ENCODE measurements at regions not wholly inside any gene's neighbourhood (a gene's known extent, or its start where the extent isn't known, plus 50 kb on each side); places are given as distances from the start of the nearest gene placed in this dataset.

DNA sequence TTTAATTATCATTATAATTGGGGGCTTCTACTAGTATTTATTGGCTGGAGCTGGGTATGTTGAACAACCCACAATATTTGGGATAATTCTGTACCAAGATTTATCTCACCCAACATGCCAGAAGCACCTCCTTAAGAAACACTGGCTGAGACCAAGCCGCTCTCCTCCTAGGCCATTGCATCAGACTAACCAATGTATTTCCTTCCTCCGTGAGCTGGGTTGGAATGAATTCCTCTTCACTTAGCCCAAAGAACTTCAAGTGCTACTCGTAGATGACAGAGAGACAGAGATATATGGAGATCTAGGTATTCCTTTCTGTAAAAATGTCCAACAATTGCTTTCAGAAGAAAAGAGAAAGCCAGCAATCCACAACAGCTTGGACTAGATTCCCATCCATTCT is 87.2 kb upstream of the ETS2 start:
- Histone ChIP-seq H3K4me2 (ENCODE audit: insufficient read depth, low read length) (no peak overlapping the region), H3K9ac (ENCODE audit: insufficient read depth in 1 of 2, low read depth in 2 of 2, low read length in 2 of 2) (no peak overlapping the region), H3K4me3 (no peak overlapping the region), H2AFZ (ENCODE audit: low read depth, low read length) (no peak overlapping the region), H3K9me1 (ENCODE audit: control insufficient read depth, insufficient read depth, low read length) (no peaks in the 10 kb centered on the region), H3K9me3 (replicated peaks; ENCODE audit: control insufficient read depth, insufficient read depth, low read depth, low read length) (no peaks in the 10 kb centered on the region), H4K20me1 (replicated peaks; ENCODE audit: control insufficient read depth, insufficient read depth, low read length) (no peaks in the 10 kb centered on the region), H3K79me2 (ENCODE audit: control insufficient read depth, insufficient read depth, low read length) (no peaks in the 10 kb centered on the region), H3K36me3 (ENCODE audit: control insufficient read depth, insufficient read depth, low read length) (no peaks in the 10 kb centered on the region), H3K27ac (ENCODE audit: extremely low read depth, low read depth, low read length) (no peak overlapping the region), H3K4me1 (replicated peaks in 1 of 2; ENCODE audit: control insufficient read depth in 2 of 2, insufficient read depth in 2 of 2, low read length in 2 of 2) (no peaks in the 10 kb centered on the region), H3K27me3 (ENCODE audit: control insufficient read depth in 2 of 2, insufficient read depth in 2 of 2, low read length in 2 of 2) (peaks cover 34 to 35% of the 10 kb centered on the region in 2 experiments)
- no TSS peak for BruUV-seq (replicated peaks)
- WGBS (ENCODE audit: insufficient coverage, low coverage, missing lambda C conversion rate), result 6% methylated on average over 3 of the region's 3 CpGs
- intact Hi-C loops (cut with micrococcal nuclease), result loop anchor here (10.0 kb wide), 1 partner anchor 214 kb away; no protein-coding TSS in a partner anchor
- TF ChIP-seq, protein P1, sequence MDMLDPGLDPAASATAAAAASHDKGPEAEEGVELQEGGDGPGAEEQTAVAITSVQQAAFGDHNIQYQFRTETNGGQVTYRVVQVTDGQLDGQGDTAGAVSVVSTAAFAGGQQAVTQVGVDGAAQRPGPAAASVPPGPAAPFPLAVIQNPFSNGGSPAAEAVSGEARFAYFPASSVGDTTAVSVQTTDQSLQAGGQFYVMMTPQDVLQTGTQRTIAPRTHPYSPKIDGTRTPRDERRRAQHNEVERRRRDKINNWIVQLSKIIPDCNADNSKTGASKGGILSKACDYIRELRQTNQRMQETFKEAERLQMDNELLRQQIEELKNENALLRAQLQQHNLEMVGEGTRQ (CRISPR knock-in tag; IDR thresholded peaks at IDR 0.05), result no peak
- TF ChIP-seq, protein P2, sequence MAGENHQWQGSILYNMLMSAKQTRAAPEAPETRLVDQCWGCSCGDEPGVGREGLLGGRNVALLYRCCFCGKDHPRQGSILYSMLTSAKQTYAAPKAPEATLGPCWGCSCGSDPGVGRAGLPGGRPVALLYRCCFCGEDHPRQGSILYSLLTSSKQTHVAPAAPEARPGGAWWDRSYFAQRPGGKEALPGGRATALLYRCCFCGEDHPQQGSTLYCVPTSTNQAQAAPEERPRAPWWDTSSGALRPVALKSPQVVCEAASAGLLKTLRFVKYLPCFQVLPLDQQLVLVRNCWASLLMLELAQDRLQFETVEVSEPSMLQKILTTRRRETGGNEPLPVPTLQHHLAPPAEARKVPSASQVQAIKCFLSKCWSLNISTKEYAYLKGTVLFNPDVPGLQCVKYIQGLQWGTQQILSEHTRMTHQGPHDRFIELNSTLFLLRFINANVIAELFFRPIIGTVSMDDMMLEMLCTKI (IDR thresholded peaks at IDR 0.05; ENCODE audit: partially characterized antibody), result no peak
- TF ChIP-seq CTBP1 (IDR thresholded peaks at IDR 0.05; ENCODE audit: borderline replicate concordance) (no peak), ZNF561 (CRISPR knock-in tag; conservative IDR thresholded peaks at IDR 0.05) (no peak), ZNF408 (CRISPR knock-in tag; IDR thresholded peaks at IDR 0.05; ENCODE audit: low read depth) (no peak), ZBTB8A (IDR thresholded peaks at IDR 0.05; ENCODE audit: partially characterized antibody) (no peak), RB1 (IDR thresholded peaks at IDR 0.05; ENCODE audit: low read depth) (no peak), ETV5 (CRISPR knock-in tag; IDR thresholded peaks at IDR 0.05; ENCODE audit: low read depth) (no peak), ZSCAN29 (IDR thresholded peaks at IDR 0.05) (no peak), FOS (IDR thresholded peaks at IDR 0.05; ENCODE audit: extremely low read depth, insufficient read length) (no peak), KDM5B (IDR thresholded peaks at IDR 0.05; ENCODE audit: insufficient replicate concordance, low read depth, low read length) (no peak), L3MBTL2 (IDR thresholded peaks at IDR 0.05) (no peak), DMBX1 (CRISPR knock-in tag; IDR thresholded peaks at IDR 0.05; ENCODE audit: borderline replicate concordance) (no peak), ZNF311 (CRISPR knock-in tag; IDR thresholded peaks at IDR 0.05) (no peak), POLR2G (IDR thresholded peaks at IDR 0.05; ENCODE audit: low read depth, low read length) (no peak), ZEB2 (IDR thresholded peaks at IDR 0.05) (no peak), EGR1 (conservative IDR thresholded peaks at IDR 0.05) (no peak), MITF (IDR thresholded peaks at IDR 0.05) (no peak), C11orf30 (IDR thresholded peaks at IDR 0.05; ENCODE audit: low read depth) (no peak), HDAC8 (tag; IDR thresholded peaks at IDR 0.05) (no peak)
- ATAC-seq, result no peak
- FAIRE-seq, result no peak
- POLR2A ChIA-PET, result no interaction called here
- in situ Hi-C loops (cut with MboI), result no loop called here
- DNase-seq (ENCODE audit: extremely low read depth in 1 of 4, low spot score in 3 of 4), result no peak
- CTCF ChIA-PET (ENCODE audit: low intra/inter-chr PET ratio), result no interaction called here
